CD4-positive, CD25-positive, alpha-beta regulatory T cell (primary cell): ENCODE measurements at regions not wholly inside any gene's neighbourhood (a gene's known extent, or its start where the extent isn't known, plus 50 kb on each side); places are given as distances from the start of the nearest gene placed in this dataset.

Source experiments
- ATAC-seq, 2 donors: fragments of 150-1000 bp; cut with Tn5 transposase; one replicate each; pipeline ENCODE4 v1.10.0; 2021; ENCODE audit warnings: low read depth in 2 of 2, moderate number of reproducible peaks in 2 of 2, moderate library complexity in 1 of 2
- DNase-seq, 3 donors: peaks; one replicate each; pipeline versions ENCODE4 v3.0.0 to v3.0.0-alpha.2; 2012 to 2022; ENCODE audit warnings: mixed read lengths in 1 of 3
- H3K27ac ChIP-seq: one replicate; pipeline ENCODE4 v1.7.0; 2013; ENCODE audit warnings: mild to moderate bottlenecking, low read length; ENCODE audit not compliant: insufficient read depth, poor library complexity, severe bottlenecking
- H3K27me3 ChIP-seq: one replicate; pipeline ENCODE4 v1.7.0; 2013; ENCODE audit warnings: low read length; ENCODE audit not compliant: control insufficient read depth, insufficient read depth
- H3K36me3 ChIP-seq: one replicate; pipeline ENCODE4 v1.7.0; 2013; ENCODE audit warnings: mild to moderate bottlenecking, low read length, moderate library complexity; ENCODE audit not compliant: control insufficient read depth, insufficient read depth
- H3K4me1 ChIP-seq: 2 replicates; pipeline ENCODE4 v1.7.0; 2013; ENCODE audit warnings: mild to moderate bottlenecking, low read length; ENCODE audit not compliant: insufficient read depth, control insufficient read depth, poor library complexity, severe bottlenecking
- H3K4me3 ChIP-seq: one replicate; pipeline ENCODE4 v1.7.0; 2013; ENCODE audit warnings: low read depth, mild to moderate bottlenecking, low read length, moderate library complexity
- H3K9me3 ChIP-seq, 2 experiments: 1 replicate in 1 of 2; 2 replicates in 1 of 2; pipeline ENCODE4 v1.7.0; 2013; ENCODE audit warnings: low read length in 2 of 2, mild to moderate bottlenecking in 1 of 2, moderate library complexity in 1 of 2; ENCODE audit not compliant: control insufficient read depth in 2 of 2
- H3K27ac Mint-ChIP-seq, 3 donors: one replicate each; pipeline ENCODE4 v1.8.0; 2020 to 2022; ENCODE audit warnings: mild to moderate bottlenecking in 3 of 3, mixed read lengths in 3 of 3, moderate library complexity in 2 of 3
- H3K27me3 Mint-ChIP-seq: one replicate; pipeline ENCODE4 v1.8.0; 2022; ENCODE audit warnings: mild to moderate bottlenecking, mixed read lengths
- H3K36me3 Mint-ChIP-seq: one replicate; pipeline ENCODE4 v1.8.0; 2020; ENCODE audit warnings: mixed read lengths
- H3K4me1 Mint-ChIP-seq, 4 donors: one replicate each; pipeline ENCODE4 v1.8.0; 2020 to 2022; ENCODE audit warnings: mixed read lengths in 4 of 4, mild to moderate bottlenecking in 1 of 4
- H3K4me3 Mint-ChIP-seq, 4 donors: one replicate each; pipeline ENCODE4 v1.8.0; 2020 to 2022; ENCODE audit warnings: mild to moderate bottlenecking in 4 of 4, mixed read lengths in 4 of 4, moderate library complexity in 3 of 4
- H3K9me3 Mint-ChIP-seq, 7 donors: one replicate each; pipeline ENCODE4 v1.8.0; 2020 to 2022; ENCODE audit warnings: mixed read lengths in 7 of 7, mild to moderate bottlenecking in 3 of 7, moderate library complexity in 2 of 7

DNA sequence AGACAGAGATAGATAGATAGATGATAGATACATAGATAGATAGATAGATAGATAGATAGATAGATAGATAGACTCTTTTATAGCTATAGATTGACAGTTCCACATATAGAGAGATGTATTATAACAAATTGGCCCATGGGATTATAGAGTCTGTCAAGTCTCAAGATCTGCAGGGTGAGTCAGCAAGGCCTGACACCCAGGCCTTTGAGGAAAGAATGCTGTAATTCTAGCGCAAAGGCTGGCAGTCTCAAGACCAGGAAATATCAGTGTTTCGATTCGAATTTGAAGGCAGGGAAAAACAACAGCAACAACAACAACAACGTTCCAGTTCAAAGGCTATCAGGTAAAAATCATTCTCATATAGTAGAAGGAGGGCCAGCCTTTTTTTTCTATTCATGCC, 339.2 kb upstream of the CDH9 start:
- DNase-seq, result no peak
- no peaks in the 10 kb centered on the region for H3K36me3 Mint-ChIP-seq
- no peak overlapping the region for H3K4me3 Mint-ChIP-seq
- Histone ChIP-seq H3K4me1 (no peaks in the 10 kb centered on the region), H3K36me3 (no peaks in the 10 kb centered on the region), H3K9me3 (peaks cover 6 to 7% of the 10 kb centered on the region in 2 experiments), H3K27me3 (no peaks in the 10 kb centered on the region), H3K4me3 (no peak overlapping the region), H3K27ac (no peak overlapping the region)
- ATAC-seq, result no peak
- no peak overlapping the region for H3K27ac Mint-ChIP-seq
- H3K9me3 Mint-ChIP-seq, result peaks cover 4 to 26% (median 9%) of the 10 kb centered on the region in 7 donors
- no peaks in the 10 kb centered on the region for H3K4me1 Mint-ChIP-seq
- H3K27me3 Mint-ChIP-seq, result no peaks in the 10 kb centered on the region

DNA sequence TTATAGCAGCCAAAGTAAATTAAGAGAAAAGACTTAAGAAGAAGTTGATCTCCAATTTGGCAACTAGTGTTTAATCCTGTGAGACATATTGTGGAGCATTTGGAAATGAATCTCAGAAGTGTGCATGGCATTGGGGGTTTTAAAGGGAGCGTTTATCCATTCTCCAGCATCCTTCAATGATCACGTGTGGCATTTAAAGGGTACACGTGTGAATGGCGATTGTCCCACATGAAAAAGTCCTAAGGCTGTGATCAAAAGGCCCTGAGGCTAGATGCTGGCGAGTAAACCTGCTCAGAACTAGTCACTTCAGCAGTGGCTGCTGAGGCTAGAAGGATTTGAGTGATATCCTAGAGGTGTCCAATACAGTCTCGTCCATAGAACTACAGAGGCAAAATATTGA, 315.6 kb upstream of the CDH9 start:
- H3K4me3 Mint-ChIP-seq, result no peak overlapping the region
- no peaks in the 10 kb centered on the region for H3K27me3 Mint-ChIP-seq
- H3K9me3 Mint-ChIP-seq, result peaks cover 2 to 20% (median 10%) of the 10 kb centered on the region in 7 donors

DNA sequence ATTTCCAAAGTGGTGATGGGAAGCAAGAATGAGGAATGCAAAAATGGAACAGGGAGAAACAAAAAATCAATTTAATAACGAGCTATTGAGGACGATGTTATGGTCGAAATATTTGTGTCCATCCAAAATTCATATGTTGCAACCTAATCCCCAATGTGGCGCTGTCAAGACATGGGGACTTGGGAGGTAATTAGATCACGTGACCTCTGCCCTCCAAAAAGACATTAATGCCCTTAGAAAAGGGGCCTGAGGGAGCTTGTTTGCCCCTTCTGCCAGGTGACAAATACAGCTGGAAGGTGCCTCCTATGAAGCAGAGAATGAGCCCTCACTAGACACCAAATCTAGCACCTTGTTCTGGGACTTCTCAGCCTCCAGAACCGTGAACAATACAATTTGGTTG, 315.2 kb upstream of the CDH9 start:
- Mint-ChIP-seq H3K27me3 (no peaks in the 10 kb centered on the region), H3K36me3 (no peaks in the 10 kb centered on the region), H3K27ac (no peak overlapping the region)

More for the DNA sequence above, 315.6 kb upstream of the CDH9 start:
- Mint-ChIP-seq H3K36me3 (no peaks in the 10 kb centered on the region), H3K27ac (no peak overlapping the region), H3K4me1 (no peaks in the 10 kb centered on the region)
- H3K9me3 ChIP-seq, result peaks cover 0 to 2% of the 10 kb centered on the region in 2 experiments
- no peak overlapping the region for H3K27ac ChIP-seq
- H3K4me3 ChIP-seq, result no peak overlapping the region
- DNase-seq (no peak), ATAC-seq (no peak)
- H3K4me1 ChIP-seq, result no peaks in the 10 kb centered on the region
- no peaks in the 10 kb centered on the region for H3K36me3 ChIP-seq
- no peaks in the 10 kb centered on the region for H3K27me3 ChIP-seq

DNA sequence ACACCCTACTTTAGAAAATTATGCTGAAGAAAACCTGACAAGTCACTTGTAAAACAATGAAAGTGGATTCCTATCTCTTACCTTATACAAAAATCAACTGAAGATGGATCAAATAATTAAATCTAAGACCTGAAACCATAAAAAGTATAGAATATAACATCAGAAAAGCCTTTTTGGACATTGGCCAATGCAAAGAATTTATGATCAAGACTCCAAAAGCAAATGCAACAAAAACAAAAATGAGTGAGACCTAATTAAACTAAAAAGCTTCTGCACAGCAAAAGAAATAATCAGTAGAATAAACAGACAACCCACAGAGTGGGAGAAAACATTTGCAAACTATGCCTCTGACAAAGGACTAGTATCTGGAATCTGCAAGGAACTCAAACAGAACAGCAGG, 303.0 kb upstream of the CDH9 start:
- Histone ChIP-seq H3K4me1 (no peaks in the 10 kb centered on the region), H3K9me3 (peaks cover 4 to 9% of the 10 kb centered on the region in 2 experiments), H3K4me3 (no peak overlapping the region), H3K36me3 (no peaks in the 10 kb centered on the region), H3K27me3 (no peaks in the 10 kb centered on the region), H3K27ac (no peak overlapping the region)
- H3K9me3 Mint-ChIP-seq, result peaks cover 5 to 38% (median 7%) of the 10 kb centered on the region in 7 donors
- no peak overlapping the region for H3K27ac Mint-ChIP-seq
- no peaks in the 10 kb centered on the region for H3K27me3 Mint-ChIP-seq
- ATAC-seq, result no peak
- no peak overlapping the region for H3K4me3 Mint-ChIP-seq
- no peaks in the 10 kb centered on the region for H3K36me3 Mint-ChIP-seq
- no peaks in the 10 kb centered on the region for H3K4me1 Mint-ChIP-seq
- DNase-seq, result no peak

More for the DNA sequence above, 315.2 kb upstream of the CDH9 start:
- Histone ChIP-seq H3K9me3 (peaks cover 0 to 2% of the 10 kb centered on the region in 2 experiments), H3K36me3 (no peaks in the 10 kb centered on the region), H3K4me3 (no peak overlapping the region), H3K27me3 (no peaks in the 10 kb centered on the region), H3K4me1 (no peaks in the 10 kb centered on the region), H3K27ac (no peak overlapping the region)
- H3K4me3 Mint-ChIP-seq, result no peak overlapping the region
- ATAC-seq (no peak), DNase-seq (no peak)
- H3K4me1 Mint-ChIP-seq, result no peaks in the 10 kb centered on the region
- peaks cover 2 to 22% (median 10%) of the 10 kb centered on the region in 7 donors for H3K9me3 Mint-ChIP-seq

DNA sequence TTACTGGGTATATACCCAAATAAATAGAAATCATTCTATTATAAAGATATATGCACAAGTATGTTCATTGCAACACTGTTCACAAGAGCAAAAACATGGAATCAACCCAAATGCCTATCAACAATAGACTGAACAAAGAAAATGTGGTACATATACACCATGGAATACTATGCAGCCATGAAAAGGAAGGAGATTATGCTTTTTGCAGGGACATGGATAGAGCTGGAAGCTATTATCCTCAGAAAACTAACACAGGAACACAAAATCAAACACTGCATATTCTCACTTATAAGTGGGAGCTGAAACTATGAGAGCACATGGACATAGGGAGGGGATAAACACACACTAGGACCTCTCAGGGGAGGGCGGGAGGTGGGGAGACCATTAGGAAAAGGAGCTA, 298.4 kb upstream of the CDH9 start:
- H3K9me3 Mint-ChIP-seq, result peaks cover 4 to 38% (median 8%) of the 10 kb centered on the region in 7 donors
- DNase-seq, result no peak

DNA sequence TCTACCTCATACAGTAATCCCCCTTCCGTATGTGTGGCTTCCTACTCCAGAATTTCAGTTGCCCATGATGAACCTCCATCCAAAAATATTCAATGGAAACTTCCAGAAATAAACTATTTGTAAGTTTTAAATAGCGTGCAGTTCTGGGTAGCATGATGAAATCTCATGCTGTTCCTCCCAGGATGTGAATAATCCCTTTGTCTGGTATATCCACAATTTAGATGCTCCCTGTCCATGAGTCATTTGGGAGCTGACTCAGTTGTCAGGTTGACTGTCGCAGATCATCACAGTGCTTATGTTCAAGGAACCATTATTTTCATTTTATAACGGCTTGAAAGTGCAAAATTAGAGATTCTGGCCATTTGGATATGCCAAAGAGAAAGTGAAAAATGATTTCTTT, 290.1 kb upstream of the CDH9 start:
- no peak overlapping the region for H3K27ac ChIP-seq
- Mint-ChIP-seq H3K36me3 (no peaks in the 10 kb centered on the region), H3K4me3 (no peak overlapping the region), H3K27me3 (no peaks in the 10 kb centered on the region), H3K9me3 (peaks cover 5 to 13% (median 10%) of the 10 kb centered on the region in 7 donors), H3K27ac (no peak overlapping the region), H3K4me1 (no peaks in the 10 kb centered on the region)
- H3K4me3 ChIP-seq, result no peak overlapping the region
- DNase-seq (no peak), ATAC-seq (no peak)
- peaks cover 4 to 8% of the 10 kb centered on the region in 2 experiments for H3K9me3 ChIP-seq
- H3K27me3 ChIP-seq, result no peaks in the 10 kb centered on the region
- no peaks in the 10 kb centered on the region for H3K4me1 ChIP-seq
- no peaks in the 10 kb centered on the region for H3K36me3 ChIP-seq

More for the DNA sequence above, 298.4 kb upstream of the CDH9 start:
- no peak overlapping the region for H3K27ac ChIP-seq
- H3K4me3 Mint-ChIP-seq, result no peak overlapping the region
- H3K4me3 ChIP-seq, result no peak overlapping the region
- H3K27me3 Mint-ChIP-seq, result no peaks in the 10 kb centered on the region
- peaks cover 4 to 9% of the 10 kb centered on the region in 2 experiments for H3K9me3 ChIP-seq
- ATAC-seq, result no peak
- no peak overlapping the region for H3K27ac Mint-ChIP-seq
- H3K4me1 ChIP-seq, result no peaks in the 10 kb centered on the region
- H3K4me1 Mint-ChIP-seq, result no peaks in the 10 kb centered on the region
- H3K36me3 ChIP-seq, result no peaks in the 10 kb centered on the region
- no peaks in the 10 kb centered on the region for H3K36me3 Mint-ChIP-seq
- H3K27me3 ChIP-seq, result no peaks in the 10 kb centered on the region

DNA sequence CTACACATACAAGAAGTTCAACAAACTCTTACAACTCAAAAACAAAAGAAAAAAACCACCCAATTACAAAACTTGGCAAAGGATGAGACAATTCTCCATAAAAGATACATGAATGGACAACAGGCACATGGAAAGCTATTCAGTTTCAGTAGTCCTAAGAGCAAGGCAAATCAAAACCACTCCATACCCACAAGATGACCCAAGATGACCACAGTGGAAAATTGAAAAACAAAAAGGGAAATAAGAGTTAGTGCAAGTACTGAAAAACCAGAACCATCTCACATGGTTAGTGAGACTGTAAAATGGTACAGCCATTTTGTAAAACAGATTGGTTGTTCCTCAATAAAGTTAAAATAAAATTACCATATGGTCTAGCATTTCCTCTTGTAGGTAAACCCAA, 287.1 kb upstream of the CDH9 start:
- H3K27ac Mint-ChIP-seq, result no peak overlapping the region
- Histone ChIP-seq H3K36me3 (no peaks in the 10 kb centered on the region), H3K27me3 (no peaks in the 10 kb centered on the region), H3K9me3 (peaks cover 2 to 8% of the 10 kb centered on the region in 2 experiments), H3K4me3 (no peak overlapping the region), H3K27ac (no peak overlapping the region), H3K4me1 (no peaks in the 10 kb centered on the region)
- H3K4me1 Mint-ChIP-seq, result no peaks in the 10 kb centered on the region
- H3K9me3 Mint-ChIP-seq, result peaks cover 5 to 14% (median 12%) of the 10 kb centered on the region in 7 donors
- H3K36me3 Mint-ChIP-seq, result no peaks in the 10 kb centered on the region
- H3K27me3 Mint-ChIP-seq, result no peaks in the 10 kb centered on the region
- ATAC-seq, result no peak
- H3K4me3 Mint-ChIP-seq, result no peak overlapping the region
- no peak for DNase-seq

DNA sequence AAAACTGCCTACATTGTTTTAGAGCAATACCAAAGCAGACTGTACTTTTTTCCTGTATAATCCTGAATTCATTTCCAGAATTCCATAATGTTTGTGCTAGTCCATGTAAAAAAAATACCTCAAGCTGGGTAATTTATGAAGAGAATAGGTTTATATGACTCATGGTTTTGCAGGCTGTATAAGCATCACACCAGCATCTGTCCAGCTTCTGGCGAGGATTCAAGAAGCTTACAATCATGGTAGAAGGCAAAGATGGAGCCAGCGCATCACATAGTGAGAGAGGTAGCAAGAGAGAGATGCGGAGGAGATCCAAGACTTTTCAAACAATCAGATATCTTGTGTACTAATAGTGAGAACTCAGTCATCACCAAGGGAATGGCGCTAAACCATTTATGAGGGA, 280.3 kb upstream of the CDH9 start:
- H3K9me3 Mint-ChIP-seq, result peaks cover 2 to 24% (median 6%) of the 10 kb centered on the region in 7 donors
- H3K4me1 Mint-ChIP-seq, result no peaks in the 10 kb centered on the region
- H3K27ac Mint-ChIP-seq, result no peak overlapping the region
- no peaks in the 10 kb centered on the region for H3K27me3 Mint-ChIP-seq
- ATAC-seq (no peak), DNase-seq (no peak)
- H3K27ac ChIP-seq, result no peak overlapping the region
- H3K9me3 ChIP-seq, result no peaks in the 10 kb centered on the region
- H3K27me3 ChIP-seq, result no peaks in the 10 kb centered on the region
- no peaks in the 10 kb centered on the region for H3K36me3 Mint-ChIP-seq
- no peaks in the 10 kb centered on the region for H3K4me1 ChIP-seq
- no peaks in the 10 kb centered on the region for H3K36me3 ChIP-seq
- H3K4me3 Mint-ChIP-seq, result no peak overlapping the region
- no peak overlapping the region for H3K4me3 ChIP-seq
